EL (cell line): ENCODE measurements at regions not wholly inside any gene's neighbourhood (a gene's known extent, or its start where the extent isn't known, plus 50 kb on each side); places are given as distances from the start of the nearest gene placed in this dataset.
A peak's percentile ranks its signal among the peaks of the same experiment; 100 is the strongest.

Source experiments
- DNase-seq: peaks from one replicate; pipeline ENCODE4 v3.0.0-alpha.2; 2016

GRCh38 chr11:10618490-10618889 is 50.0 kb upstream of the LYVE1 start:
- DNase-seq = peak; percentile 10
